MM.1S (cell line): ENCODE measurements at regions not wholly inside any gene's neighbourhood (a gene's known extent, or its start where the extent isn't known, plus 50 kb on each side); places are given as distances from the start of the nearest gene placed in this dataset.

Experiments
- CTCF ChIP-seq: fragments of 300-600 bp; sonication (generic); IDR thresholded peaks from 2 replicates; pipeline ENCODE4 v1.5.1; 2016; ENCODE audit warnings: antibody characterized with exemption, low read length, mixed read lengths
- EZH2 ChIP-seq: fragments of 300-600 bp; sonication (generic); optimal IDR thresholded peaks from 2 replicates; pipeline ENCODE3; 2017; ENCODE audit warnings: low read depth, mild to moderate bottlenecking, antibody characterized with exemption, low read length, mixed read lengths

GRCh38 chr3:31067004-31067403, 172.5 kb upstream of the GADL1 start:
- TF ChIP-seq CTCF (no peak), EZH2 (no peak)
